GM12891 (cell line): ENCODE measurements at regions not wholly inside any gene's neighbourhood (a gene's known extent, or its start where the extent isn't known, plus 50 kb on each side); places are given as distances from the start of the nearest gene placed in this dataset.
"Not testable (repeated sequence)": the region's sequence is repeated elsewhere in the genome, so short reads cannot be mapped to it uniquely, and the experiment has no call there.

Source experiments
- POLR2A ChIP-seq: IDR thresholded peaks from 2 replicates; pipeline ENCODE4 v1.6.1; 2011; ENCODE audit warnings: low read depth, low read length, control low read depth
- TAF1 ChIP-seq: IDR thresholded peaks from 2 replicates; pipeline ENCODE4 v1.6.1; 2011; ENCODE audit warnings: low read depth, low read length, control low read depth

DNA sequence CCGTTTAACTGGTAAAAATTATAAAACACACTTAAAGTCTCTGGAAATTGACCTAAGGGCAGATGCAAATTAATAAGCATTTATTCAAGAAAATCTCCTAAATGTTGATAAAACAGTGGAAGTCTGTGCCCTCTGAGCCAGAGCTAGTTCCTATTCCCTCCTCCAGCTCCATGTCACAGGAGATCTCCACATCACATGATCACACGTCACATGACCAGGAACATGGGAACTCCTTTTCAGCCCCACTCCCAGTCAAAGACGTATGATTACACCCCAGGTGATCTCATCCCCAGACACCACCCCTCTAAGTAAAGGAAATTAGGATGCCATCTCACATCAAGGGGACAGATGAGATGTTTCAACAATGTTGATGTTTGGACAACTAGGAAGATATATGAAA is 237.7 kb upstream of the FRG1 start:
- TF ChIP-seq TAF1, POLR2A: not testable (repeated sequence)
